NCI-H82 treated with DMSO at 0.1 percent for 48 hours (cell line): ENCODE measurements at regions not wholly inside any gene's neighbourhood (a gene's known extent, or its start where the extent isn't known, plus 50 kb on each side); places are given as distances from the start of the nearest gene placed in this dataset.
"Not testable (repeated sequence)": the region's sequence is repeated elsewhere in the genome, so short reads cannot be mapped to it uniquely, and the experiment has no call there.

ENCODE experiments used
- DNase-seq: peaks from one replicate; lab custom pipeline; 2025; ENCODE audit not compliant: unreplicated experiment; lab: John Stamatoyannopoulos, UW

- DNase-seq = not testable (repeated sequence)
Measured at GRCh38 chr10:108315636-108316035, 1151.1 kb upstream of the SORCS1 start.

- no peak for DNase-seq
Measured at GRCh38 chr10:108307925-108308312, 1143.4 kb upstream of the SORCS1 start.

- DNase-seq = no peak
Measured at GRCh38 chr10:108307250-108307924, 1142.9 kb upstream of the SORCS1 start.

GRCh38 chr10:108303149-108303548 lies 1138.6 kb upstream of the SORCS1 start:
- no peak for DNase-seq

GRCh38 chr10:108301002-108301401 lies 1136.5 kb upstream of the SORCS1 start:
- no peak for DNase-seq

GRCh38 chr10:108290823-108291222 lies 1126.3 kb upstream of the SORCS1 start:
- DNase-seq = no peak

- no peak for DNase-seq
Measured at GRCh38 chr10:108275895-108276685, 1111.6 kb upstream of the SORCS1 start.

GRCh38 chr10:108260383-108260906 lies 1095.9 kb upstream of the SORCS1 start:
- DNase-seq = no peak

GRCh38 chr10:108254089-108254488 lies 1089.6 kb upstream of the SORCS1 start:
- no peak for DNase-seq

GRCh38 chr10:108252771-108253170 lies 1088.3 kb upstream of the SORCS1 start:
- DNase-seq = no peak

GRCh38 chr10:108250936-108251620 lies 1086.6 kb upstream of the SORCS1 start:
- no peak for DNase-seq

- DNase-seq = no peak
Measured at GRCh38 chr10:108249940-108250339, 1085.4 kb upstream of the SORCS1 start.

GRCh38 chr10:108244443-108245228 lies 1080.1 kb upstream of the SORCS1 start:
- DNase-seq = no peak

- DNase-seq = no peak
Measured at GRCh38 chr10:108241166-108241565, 1076.7 kb upstream of the SORCS1 start.

- DNase-seq = no peak
Measured at GRCh38 chr10:108238261-108238660, 1073.8 kb upstream of the SORCS1 start.

- DNase-seq = no peak
Measured at GRCh38 chr10:108230478-108231170, 1066.1 kb upstream of the SORCS1 start.

- peak; percentile 78 for DNase-seq
Measured at GRCh38 chr10:108208732-108209131, 1044.2 kb upstream of the SORCS1 start.

- no peak for DNase-seq
Measured at GRCh38 chr10:108208038-108208437, 1043.5 kb upstream of the SORCS1 start.

GRCh38 chr10:108204528-108205305 lies 1040.2 kb upstream of the SORCS1 start:
- peak; percentile 3 for DNase-seq
